ENCODE measurements at regions not wholly inside any gene's neighbourhood (a gene's known extent, or its start where the extent isn't known, plus 50 kb on each side); places are given as distances from the start of the nearest gene placed in this dataset.

- H4K5ac ChIP-seq (ENCODE audit: insufficient read length, low read depth, low read length): no peak overlapping the region
- Mint-ChIP-seq H3K4me1 (no peaks in the 10 kb centered on the region), H3K27ac (no peak overlapping the region), H3K27me3 (ENCODE audit: low read depth) (peaks cover 10% of the 10 kb centered on the region), H3K4me3 (no peak overlapping the region), H3K9me3 (peaks cover 31% of the 10 kb centered on the region in 2 experiments), H3K36me3 (ENCODE audit: insufficient read depth in 1 of 3, low read depth in 3 of 3) (peaks cover 18 to 30% (median 25%) of the 10 kb centered on the region in 3 experiments)
- no peak overlapping the region for H3K27ac ChIP-seq (ENCODE audit: insufficient read length, low read depth, low read length)
- no peaks in the 10 kb centered on the region for H3K79me2 ChIP-seq (ENCODE audit: insufficient read depth, low read length)
- H3K4me2 ChIP-seq (ENCODE audit: insufficient read depth, insufficient read length, low read length): no peak overlapping the region
- no peak overlapping the region for H3K9ac ChIP-seq (ENCODE audit: extremely low read depth, insufficient read length, low read length)
- no peak overlapping the region for H3K18ac ChIP-seq (ENCODE audit: insufficient read length, low read depth, low read length)
- no peak overlapping the region for H2BK15ac ChIP-seq (ENCODE audit: low read depth, low read length)
- H2BK5ac ChIP-seq (ENCODE audit: insufficient read length, low read length): no peak overlapping the region
- peaks cover 11% of the 10 kb centered on the region for H3K9me3 ChIP-seq (ENCODE audit: control insufficient read depth, low read depth, low read length)
- H3K14ac ChIP-seq (ENCODE audit: insufficient read depth, low read length): no peak overlapping the region
- no peaks in the 10 kb centered on the region for H3K23me2 ChIP-seq (ENCODE audit: insufficient read length, low read depth, low read length, poor library complexity, severe bottlenecking)
- no peaks in the 10 kb centered on the region for H4K20me1 ChIP-seq (ENCODE audit: control insufficient read depth, insufficient read depth, insufficient read length)
- no peaks in the 10 kb centered on the region for H3K4me1 ChIP-seq (ENCODE audit: insufficient read depth, low read length)
- no peak overlapping the region for H2AK5ac ChIP-seq (ENCODE audit: insufficient read length, low read length)
- no CpG with 5 or more reads among the region's 5 CpGs for WGBS (ENCODE audit: extremely low coverage, insufficient read length, low lambda C conversion rate)
- no peak for TF ChIP-seq CTCF (conservative IDR thresholded peaks at IDR 0.05)
- no peak overlapping the region for H3T11ph ChIP-seq (ENCODE audit: low read length)
- H2AFZ ChIP-seq (ENCODE audit: low read length): no peak overlapping the region
- no peak overlapping the region for H2BK20ac ChIP-seq (ENCODE audit: low read depth, low read length, poor library complexity, severe bottlenecking)
- no peak overlapping the region for H3K4ac ChIP-seq (ENCODE audit: low read depth, low read length)
- no peaks in the 10 kb centered on the region for H3K27me3 ChIP-seq (ENCODE audit: insufficient read depth, low read length)
- no peak overlapping the region for H2BK120ac ChIP-seq (ENCODE audit: low read depth, low read length, poor library complexity, severe bottlenecking)
- H4K8ac ChIP-seq (replicated peaks; ENCODE audit: insufficient read length, low read depth, low read length): no peak overlapping the region
- no peak for DNase-seq
- no peak overlapping the region for H3K23ac ChIP-seq (ENCODE audit: insufficient read length, low read depth, low read length)
- no peak overlapping the region for H4K91ac ChIP-seq (ENCODE audit: insufficient read length, low read depth, low read length)
- H3K79me1 ChIP-seq (ENCODE audit: insufficient read depth, low read depth, low read length, poor library complexity, severe bottlenecking): no peaks in the 10 kb centered on the region
- H2BK12ac ChIP-seq (ENCODE audit: insufficient read length, low read depth, low read length): no peak overlapping the region
- no peak overlapping the region for H3K56ac ChIP-seq (ENCODE audit: insufficient read length, low read depth, low read length)
Measured at GRCh38 chr9:108656566-108656965, 199.2 kb downstream of the ACTL7B start.
